ENCODE measurements at regions not wholly inside any gene's neighbourhood (a gene's known extent, or its start where the extent isn't known, plus 50 kb on each side); places are given as distances from the start of the nearest gene placed in this dataset.

GRCh38 chr12:107554941-107555340, 130.7 kb upstream of the PWP1 start:
- H3K4me3 ChIP-seq (ENCODE audit: low read depth, low read length, poor library complexity, severe bottlenecking): no peak overlapping the region
- H3K9me2 ChIP-seq (ENCODE audit: low read depth, low read length): no peaks in the 10 kb centered on the region
- H3K27me3 ChIP-seq (ENCODE audit: insufficient read depth, low read length): no peaks in the 10 kb centered on the region
- no peak for TF ChIP-seq EZH2 (IDR thresholded peaks at IDR 0.05; ENCODE audit: borderline replicate concordance, low read length)
- TF ChIP-seq CTCF (IDR thresholded peaks at IDR 0.05; ENCODE audit: low read length): no peak
- H3K9me3 ChIP-seq (ENCODE audit: low read length): no peaks in the 10 kb centered on the region
- H3F3A ChIP-seq (ENCODE audit: insufficient read depth, low read length): no peaks in the 10 kb centered on the region
- H3K27ac ChIP-seq (ENCODE audit: low read depth, low read length, poor library complexity, severe bottlenecking): no peak overlapping the region
- no peaks in the 10 kb centered on the region for H3K79me2 ChIP-seq (ENCODE audit: insufficient read depth, low read length)
- no peak overlapping the region for H2AFZ ChIP-seq (ENCODE audit: low read length)
- H3K4me2 ChIP-seq (ENCODE audit: low read length): no peak overlapping the region
- H4K20me1 ChIP-seq (ENCODE audit: insufficient read depth, low read length): no peaks in the 10 kb centered on the region
- no peaks in the 10 kb centered on the region for H3K4me1 ChIP-seq (ENCODE audit: insufficient read depth, low read length, severe bottlenecking)
- no peak overlapping the region for H3K9ac ChIP-seq (ENCODE audit: low read length)
- H3K36me3 ChIP-seq (ENCODE audit: insufficient read depth, low read length): no peaks in the 10 kb centered on the region

GRCh38 chr12:107557026-107557425, 128.6 kb upstream of the PWP1 start:
- Histone ChIP-seq H3K27ac (ENCODE audit: low read depth, low read length, poor library complexity, severe bottlenecking) (no peak overlapping the region), H3K4me2 (ENCODE audit: low read length) (no peak overlapping the region), H3K4me3 (ENCODE audit: low read depth, low read length, poor library complexity, severe bottlenecking) (no peak overlapping the region), H3F3A (ENCODE audit: insufficient read depth, low read length) (no peaks in the 10 kb centered on the region), H3K79me2 (ENCODE audit: insufficient read depth, low read length) (no peaks in the 10 kb centered on the region), H2AFZ (ENCODE audit: low read length) (no peak overlapping the region), H4K20me1 (ENCODE audit: insufficient read depth, low read length) (no peaks in the 10 kb centered on the region), H3K9me3 (ENCODE audit: low read length) (no peaks in the 10 kb centered on the region), H3K36me3 (ENCODE audit: insufficient read depth, low read length) (no peaks in the 10 kb centered on the region), H3K9me2 (ENCODE audit: low read depth, low read length) (no peaks in the 10 kb centered on the region), H3K4me1 (ENCODE audit: insufficient read depth, low read length, severe bottlenecking) (no peaks in the 10 kb centered on the region), H3K27me3 (ENCODE audit: insufficient read depth, low read length) (no peaks in the 10 kb centered on the region), H3K9ac (ENCODE audit: low read length) (no peak overlapping the region)
- TF ChIP-seq CTCF (IDR thresholded peaks at IDR 0.05; ENCODE audit: low read length) (no peak), EZH2 (IDR thresholded peaks at IDR 0.05; ENCODE audit: borderline replicate concordance, low read length) (no peak)

GRCh38 chr12:107557589-107558100, 128.0 kb upstream of the PWP1 start:
- H3K9me2 ChIP-seq (ENCODE audit: low read depth, low read length): no peaks in the 10 kb centered on the region
- TF ChIP-seq CTCF (IDR thresholded peaks at IDR 0.05; ENCODE audit: low read length) (no peak), EZH2 (IDR thresholded peaks at IDR 0.05; ENCODE audit: borderline replicate concordance, low read length) (no peak)
- no peaks in the 10 kb centered on the region for H3K36me3 ChIP-seq (ENCODE audit: insufficient read depth, low read length)
- H3K27me3 ChIP-seq (ENCODE audit: insufficient read depth, low read length): no peaks in the 10 kb centered on the region
- no peaks in the 10 kb centered on the region for H3F3A ChIP-seq (ENCODE audit: insufficient read depth, low read length)
- no peaks in the 10 kb centered on the region for H3K4me1 ChIP-seq (ENCODE audit: insufficient read depth, low read length, severe bottlenecking)
- no peak overlapping the region for H3K4me2 ChIP-seq (ENCODE audit: low read length)
- H3K9ac ChIP-seq (ENCODE audit: low read length): no peak overlapping the region
- no peak overlapping the region for H3K4me3 ChIP-seq (ENCODE audit: low read depth, low read length, poor library complexity, severe bottlenecking)
- H3K27ac ChIP-seq (ENCODE audit: low read depth, low read length, poor library complexity, severe bottlenecking): no peak overlapping the region
- H2AFZ ChIP-seq (ENCODE audit: low read length): no peak overlapping the region
- no peaks in the 10 kb centered on the region for H4K20me1 ChIP-seq (ENCODE audit: insufficient read depth, low read length)
- no peaks in the 10 kb centered on the region for H3K79me2 ChIP-seq (ENCODE audit: insufficient read depth, low read length)
- no peaks in the 10 kb centered on the region for H3K9me3 ChIP-seq (ENCODE audit: low read length)

Measured in OCI-LY1 (cell line).